ENCODE measurements at regions not wholly inside any gene's neighbourhood (a gene's known extent, or its start where the extent isn't known, plus 50 kb on each side); places are given as distances from the start of the nearest gene placed in this dataset.

DNA sequence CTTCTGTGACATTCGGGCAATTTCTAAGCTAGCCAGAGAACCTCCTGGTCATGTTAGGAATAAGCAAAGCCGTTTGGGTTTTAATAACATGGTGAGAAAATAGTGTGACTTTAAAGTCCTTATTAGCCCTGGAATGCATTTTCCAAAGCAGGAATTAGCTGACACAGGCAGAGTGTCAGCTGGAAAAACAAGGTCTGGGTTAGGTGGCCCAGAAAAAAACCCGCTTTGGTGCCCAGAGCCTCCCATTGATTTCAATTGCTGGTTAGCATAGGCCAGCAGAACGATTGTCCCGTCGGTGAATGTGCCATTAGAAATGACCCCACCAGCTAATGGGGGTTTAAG, 62.1 kb upstream of the CPEB4 start:
- no peaks in the 10 kb centered on the region for H3K9me3 ChIP-seq
- H3K27me3 ChIP-seq = no peaks in the 10 kb centered on the region
- DNase-seq = no peak
- no peak overlapping the region for H3K27ac ChIP-seq
- H3K36me3 ChIP-seq = no peaks in the 10 kb centered on the region
- TF ChIP-seq, protein P1, sequence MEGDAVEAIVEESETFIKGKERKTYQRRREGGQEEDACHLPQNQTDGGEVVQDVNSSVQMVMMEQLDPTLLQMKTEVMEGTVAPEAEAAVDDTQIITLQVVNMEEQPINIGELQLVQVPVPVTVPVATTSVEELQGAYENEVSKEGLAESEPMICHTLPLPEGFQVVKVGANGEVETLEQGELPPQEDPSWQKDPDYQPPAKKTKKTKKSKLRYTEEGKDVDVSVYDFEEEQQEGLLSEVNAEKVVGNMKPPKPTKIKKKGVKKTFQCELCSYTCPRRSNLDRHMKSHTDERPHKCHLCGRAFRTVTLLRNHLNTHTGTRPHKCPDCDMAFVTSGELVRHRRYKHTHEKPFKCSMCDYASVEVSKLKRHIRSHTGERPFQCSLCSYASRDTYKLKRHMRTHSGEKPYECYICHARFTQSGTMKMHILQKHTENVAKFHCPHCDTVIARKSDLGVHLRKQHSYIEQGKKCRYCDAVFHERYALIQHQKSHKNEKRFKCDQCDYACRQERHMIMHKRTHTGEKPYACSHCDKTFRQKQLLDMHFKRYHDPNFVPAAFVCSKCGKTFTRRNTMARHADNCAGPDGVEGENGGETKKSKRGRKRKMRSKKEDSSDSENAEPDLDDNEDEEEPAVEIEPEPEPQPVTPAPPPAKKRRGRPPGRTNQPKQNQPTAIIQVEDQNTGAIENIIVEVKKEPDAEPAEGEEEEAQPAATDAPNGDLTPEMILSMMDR (IDR thresholded peaks at IDR 0.05) = no peak
- TF ChIP-seq POLR2A (IDR thresholded peaks at IDR 0.05) = no peak
- peaks cover 0 to 5% of the 10 kb centered on the region in 2 donors for H3K4me1 ChIP-seq
- intact Hi-C loops (cut with DNase I; ENCODE audit: low total_unique reads) = no loop called here
- no peak overlapping the region for H3K4me3 ChIP-seq

DNA sequence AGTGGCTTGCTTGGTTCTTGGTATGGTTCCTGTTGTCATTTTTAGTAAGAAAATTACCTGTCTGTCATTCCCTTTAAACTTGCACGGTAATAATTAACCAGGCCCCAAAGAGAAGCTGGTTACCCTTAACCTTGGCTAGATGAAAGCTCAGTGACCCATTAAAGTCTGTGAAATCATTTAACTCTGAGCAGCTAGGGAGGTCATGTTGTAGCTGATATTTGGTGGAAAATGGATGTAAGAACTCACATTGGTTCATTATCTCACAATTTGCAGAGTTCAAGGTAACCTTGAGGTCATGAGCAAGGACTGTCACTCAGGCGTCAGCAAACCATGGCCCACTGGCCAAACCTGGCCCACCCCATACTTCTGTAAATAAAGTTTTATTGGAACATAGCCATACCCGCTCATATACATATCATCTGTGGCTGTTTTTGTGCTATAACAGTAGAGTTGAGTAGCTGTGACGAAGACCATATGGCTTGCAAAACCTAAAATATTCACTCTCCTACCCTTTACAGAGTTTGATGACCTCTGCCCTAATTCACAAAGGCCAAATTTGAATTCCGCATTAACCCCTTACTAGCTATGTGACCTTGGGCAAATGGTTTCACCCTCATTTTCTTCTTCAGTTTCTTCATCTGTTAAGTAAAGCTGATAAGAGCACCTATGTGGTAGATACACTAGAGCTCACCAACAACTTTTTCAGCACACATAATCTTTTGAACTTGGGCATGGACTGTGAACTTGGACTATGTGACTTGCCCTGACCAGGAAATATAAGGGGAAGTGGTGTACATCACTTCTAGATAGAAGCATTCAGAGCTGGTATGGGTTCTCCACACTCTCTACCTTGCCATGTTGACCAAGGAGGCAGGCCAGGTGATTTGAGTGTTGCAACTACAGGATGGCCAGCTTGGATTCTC, 61.5 kb upstream of the CPEB4 start:
- Histone ChIP-seq H3K9me3 (no peaks in the 10 kb centered on the region), H3K36me3 (no peaks in the 10 kb centered on the region), H3K27me3 (no peaks in the 10 kb centered on the region), H3K27ac (no peak overlapping the region), H3K4me3 (no peak overlapping the region), H3K4me1 (peaks cover 0 to 5% of the 10 kb centered on the region in 2 donors)
- no peak for DNase-seq
- intact Hi-C loops (cut with DNase I; ENCODE audit: low total_unique reads) = no loop called here
- TF ChIP-seq, protein P1 (IDR thresholded peaks at IDR 0.05) = no peak
- no peak for TF ChIP-seq POLR2A (IDR thresholded peaks at IDR 0.05)

DNA sequence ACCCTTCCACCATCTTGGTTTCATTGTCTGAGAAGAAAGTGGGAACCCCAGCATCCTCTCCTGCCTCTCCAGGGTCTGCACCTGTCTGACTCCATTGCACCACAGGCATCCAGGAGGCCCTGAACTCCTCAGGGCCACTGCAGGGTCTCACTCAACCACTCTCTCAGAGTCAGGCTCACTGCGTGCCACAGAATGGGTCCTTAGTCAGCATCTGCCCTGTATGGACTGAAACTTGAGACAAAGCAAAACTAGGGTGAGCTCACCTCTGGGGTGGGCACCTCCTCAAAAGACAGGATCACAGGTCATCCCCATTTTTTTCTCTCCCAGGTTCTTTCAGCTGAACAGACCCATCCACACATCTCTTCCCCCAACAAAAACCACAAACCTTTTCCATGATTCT, 59.2 kb upstream of the CPEB4 start:
- H3K27ac ChIP-seq = no peak overlapping the region
- H3K36me3 ChIP-seq = no peaks in the 10 kb centered on the region
- H3K4me1 ChIP-seq = peaks cover 0 to 4% of the 10 kb centered on the region in 2 donors
- no peaks in the 10 kb centered on the region for H3K27me3 ChIP-seq
- intact Hi-C loops (cut with DNase I; ENCODE audit: low total_unique reads) = no loop called here
- no peak for DNase-seq
- no peaks in the 10 kb centered on the region for H3K9me3 ChIP-seq
- TF ChIP-seq, protein P1 (IDR thresholded peaks at IDR 0.05) = no peak
- no peak for TF ChIP-seq POLR2A (IDR thresholded peaks at IDR 0.05)
- no peak overlapping the region for H3K4me3 ChIP-seq

DNA sequence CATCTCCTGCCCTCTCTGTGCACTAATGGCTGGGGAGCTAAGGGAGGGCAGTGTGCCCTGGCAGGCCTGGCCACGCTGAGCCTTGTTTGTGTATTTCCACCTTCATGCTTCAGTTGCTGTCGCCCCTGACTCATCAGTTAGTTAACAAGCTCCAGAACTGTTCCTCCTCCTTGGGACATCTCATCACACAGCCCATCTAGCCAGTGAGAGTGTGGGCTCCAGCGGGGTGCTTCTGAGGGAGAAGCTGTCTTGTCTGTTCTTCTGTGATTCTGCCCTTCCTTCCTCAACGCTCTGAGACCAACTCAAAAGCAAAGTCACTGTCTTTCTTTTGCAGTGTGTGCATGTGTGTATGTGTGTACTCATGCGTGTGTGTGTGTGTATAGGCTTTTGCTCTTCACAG, 58.3 kb upstream of the CPEB4 start:
- H3K27me3 ChIP-seq = no peaks in the 10 kb centered on the region
- no peaks in the 10 kb centered on the region for H3K36me3 ChIP-seq
- DNase-seq = no peak
- H3K4me1 ChIP-seq = no peaks in the 10 kb centered on the region
- TF ChIP-seq, protein P1 (IDR thresholded peaks at IDR 0.05) = no peak
- no peak for TF ChIP-seq POLR2A (IDR thresholded peaks at IDR 0.05)
- no peak overlapping the region for H3K4me3 ChIP-seq
- H3K27ac ChIP-seq = no peak overlapping the region
- no peaks in the 10 kb centered on the region for H3K9me3 ChIP-seq
- intact Hi-C loops (cut with DNase I; ENCODE audit: low total_unique reads) = no loop called here

DNA sequence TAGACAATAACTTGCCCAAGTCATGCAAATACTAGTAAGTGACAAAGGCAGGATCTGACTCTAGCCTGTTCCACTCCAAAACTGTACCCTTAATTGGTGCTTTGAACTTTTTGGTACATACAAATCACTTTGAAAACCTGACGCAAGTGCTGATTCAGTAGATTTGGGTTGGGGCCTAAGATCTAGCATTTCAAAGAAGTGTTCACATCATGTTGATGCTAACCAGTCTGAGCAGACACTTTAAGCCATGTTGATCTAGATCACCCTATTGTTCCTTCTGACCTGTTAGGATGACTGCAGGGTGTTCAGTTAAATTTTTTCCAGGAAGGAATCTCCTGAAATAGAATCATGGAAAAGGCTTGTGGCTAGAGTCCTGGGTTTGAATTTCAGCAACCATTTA, 57.7 kb upstream of the CPEB4 start:
- intact Hi-C loops (cut with DNase I; ENCODE audit: low total_unique reads) = no loop called here
- TF ChIP-seq POLR2A (IDR thresholded peaks at IDR 0.05) = no peak
- TF ChIP-seq, protein P1 (IDR thresholded peaks at IDR 0.05) = no peak
- H3K4me3 ChIP-seq = no peak overlapping the region
- H3K27ac ChIP-seq = no peak overlapping the region
- DNase-seq = no peak
- no peaks in the 10 kb centered on the region for H3K4me1 ChIP-seq
- H3K36me3 ChIP-seq = no peaks in the 10 kb centered on the region
- H3K9me3 ChIP-seq = no peaks in the 10 kb centered on the region
- H3K27me3 ChIP-seq = no peaks in the 10 kb centered on the region
